NCI-H524 (cell line): ENCODE measurements at regions not wholly inside any gene's neighbourhood (a gene's known extent, or its start where the extent isn't known, plus 50 kb on each side); places are given as distances from the start of the nearest gene placed in this dataset.

ENCODE experiments used
- DNase-seq, 2 experiments: peaks; one replicate each; lab custom pipeline; 2025; lab: John Stamatoyannopoulos, UW

GRCh38 chr12:65624554-65625086 is 199.7 kb upstream of the HMGA2 start:
- DNase-seq, result no peak

GRCh38 chr12:65628061-65628460 is 196.2 kb upstream of the HMGA2 start:
- DNase-seq, result no peak

GRCh38 chr12:65630555-65630954 is 193.7 kb upstream of the HMGA2 start:
- no peak for DNase-seq

- DNase-seq, result no peak
Observed at GRCh38 chr12:65631621-65632111, 192.6 kb upstream of the HMGA2 start.

GRCh38 chr12:65632131-65632855 is 192.0 kb upstream of the HMGA2 start:
- DNase-seq, result no peak

GRCh38 chr12:65634061-65634460 is 190.2 kb upstream of the HMGA2 start:
- DNase-seq, result peak in 1 of 2 experiments; percentile 51

DNA sequence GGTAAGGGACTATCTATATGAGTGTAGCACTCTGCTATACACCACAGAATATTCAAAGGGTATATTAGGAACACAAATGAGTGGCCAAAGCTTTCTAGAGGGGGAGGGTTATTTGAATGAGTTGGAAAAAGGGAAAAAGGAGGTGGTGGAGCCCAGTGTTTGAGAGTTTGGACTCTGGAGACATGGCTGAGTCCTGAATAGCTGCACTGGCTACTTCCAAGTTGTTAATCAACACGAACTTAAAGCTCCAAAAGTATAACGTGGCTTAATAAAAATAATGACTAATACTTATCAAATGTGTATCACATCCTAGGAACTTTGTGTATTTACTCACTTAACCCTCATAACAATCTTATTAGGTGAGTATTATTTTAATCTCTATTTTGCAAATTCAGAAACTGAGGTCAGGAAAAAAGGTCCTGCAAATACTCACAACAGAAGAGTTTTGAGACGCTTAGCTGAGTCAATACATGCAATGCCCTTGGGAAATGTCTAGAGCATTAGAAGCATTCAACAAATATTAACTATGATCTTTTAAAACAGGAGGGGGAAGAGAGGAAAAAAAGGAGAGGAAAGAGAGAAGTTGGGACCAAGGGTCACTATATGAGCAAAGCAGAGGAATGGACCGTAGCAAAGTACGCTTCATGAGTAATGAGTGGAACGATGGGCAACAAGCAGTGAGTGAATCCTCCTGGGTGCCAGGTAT is 189.5 kb upstream of the HMGA2 start:
- no peak for DNase-seq

- DNase-seq, result no peak
Observed at GRCh38 chr12:65636436-65636835, 187.8 kb upstream of the HMGA2 start.

DNA sequence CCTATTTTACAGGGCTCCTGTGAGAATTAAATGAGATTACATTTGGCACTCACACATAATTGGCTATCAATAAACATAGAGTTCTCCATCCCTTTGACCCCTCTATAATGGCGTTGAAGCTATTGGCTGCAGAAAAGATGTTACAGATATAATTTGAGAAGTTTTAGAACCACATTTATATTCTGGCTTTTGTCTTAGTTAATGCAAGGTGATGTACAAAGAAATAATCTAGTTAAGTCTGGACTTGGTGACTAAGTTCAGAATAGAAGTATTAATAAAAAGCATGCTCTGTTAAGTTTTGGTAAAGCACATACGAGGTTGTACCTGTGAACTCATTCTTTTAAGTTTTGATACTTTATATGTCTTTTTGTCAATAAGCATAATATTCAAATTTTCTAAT is 187.1 kb upstream of the HMGA2 start:
- DNase-seq, result no peak

- peak in 1 of 2 experiments; percentile 1 for DNase-seq
Observed at GRCh38 chr12:65637774-65638173, 186.5 kb upstream of the HMGA2 start.

DNA sequence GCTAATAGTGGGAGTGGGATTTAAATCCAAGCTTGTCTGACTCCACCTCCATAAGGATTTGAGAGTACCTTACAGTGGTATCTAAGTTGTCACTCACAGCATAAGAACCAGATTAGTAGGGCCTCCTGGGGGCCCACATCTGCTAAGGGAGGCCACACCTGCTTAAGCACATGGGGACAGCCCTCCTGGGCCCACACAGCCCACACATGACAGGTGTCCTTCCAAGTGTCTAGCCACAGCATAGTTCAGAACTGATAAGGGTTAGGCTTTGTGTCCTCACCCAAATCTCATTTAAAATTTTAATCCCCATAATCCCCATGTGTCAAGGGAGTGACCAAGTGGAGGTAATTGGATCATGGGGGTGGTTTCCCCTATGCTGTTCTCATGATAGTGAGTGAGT is 186.0 kb upstream of the HMGA2 start:
- DNase-seq, result peak; percentile 93 to 98

- no peak for DNase-seq
Observed at GRCh38 chr12:65640489-65640901, 183.8 kb upstream of the HMGA2 start.

GRCh38 chr12:65642061-65642661 is 182.1 kb upstream of the HMGA2 start:
- peak in 1 of 2 experiments; percentile 23 for DNase-seq

GRCh38 chr12:65643171-65643570 is 181.1 kb upstream of the HMGA2 start:
- DNase-seq, result no peak

DNA sequence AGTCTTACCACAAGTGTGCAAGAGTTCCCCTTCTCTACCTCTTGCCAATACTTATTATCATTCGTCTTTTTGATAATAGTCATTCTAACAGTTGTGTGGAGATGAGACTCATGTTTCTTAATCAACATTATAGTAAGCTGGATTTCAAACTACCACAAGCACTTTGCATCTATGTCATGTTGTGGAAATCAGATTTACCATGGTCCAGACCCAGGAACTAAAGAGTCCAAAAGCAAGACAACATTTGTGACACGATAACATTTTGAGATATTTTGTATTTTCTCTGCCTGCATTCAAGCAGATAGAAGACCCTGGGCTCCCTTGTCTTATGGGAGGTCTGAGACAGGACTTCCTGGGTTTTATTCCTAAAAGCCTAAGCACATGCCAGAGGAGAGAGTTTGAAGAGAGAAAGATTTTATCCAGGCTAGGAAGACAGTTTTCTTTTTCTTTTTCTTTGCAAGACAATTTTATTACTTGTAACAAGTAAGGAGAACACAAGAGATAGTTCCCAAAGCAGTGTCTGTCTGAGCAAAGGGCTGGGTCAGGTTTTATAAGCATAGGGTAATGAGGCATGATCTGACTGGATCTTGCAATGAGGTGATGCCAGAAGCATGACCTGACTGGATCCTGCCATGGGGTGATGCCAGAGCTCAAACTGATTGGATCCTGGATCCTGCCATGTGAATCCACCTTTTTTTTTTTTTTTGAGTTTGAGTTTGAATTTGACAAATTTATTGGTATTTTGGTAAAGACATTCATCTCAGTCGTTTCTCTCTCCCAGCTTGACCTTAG is 180.5 kb upstream of the HMGA2 start:
- no peak for DNase-seq

GRCh38 chr12:65646127-65646643 is 178.1 kb upstream of the HMGA2 start:
- no peak for DNase-seq

DNA sequence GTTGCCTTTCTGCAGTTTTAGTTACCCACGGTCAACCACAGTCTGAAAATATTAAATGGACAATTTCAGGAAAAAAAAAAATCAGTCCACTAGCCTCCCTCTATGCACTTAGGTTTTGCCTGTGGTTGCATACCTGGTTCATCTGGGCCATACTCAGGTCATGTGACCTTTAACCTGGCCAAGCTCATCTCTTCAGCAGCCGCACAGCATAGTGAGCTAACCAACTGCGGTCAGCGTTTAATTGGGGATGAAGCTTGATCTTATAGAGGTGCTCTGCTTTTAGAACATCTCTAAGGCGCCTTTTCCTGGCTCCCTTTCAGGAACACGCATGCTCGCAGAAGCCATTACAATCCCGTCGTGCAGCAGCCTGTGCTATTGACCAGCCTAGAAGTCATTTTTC is 177.2 kb upstream of the HMGA2 start:
- no peak for DNase-seq

GRCh38 chr12:65648461-65648860 is 175.8 kb upstream of the HMGA2 start:
- DNase-seq, result no peak

DNA sequence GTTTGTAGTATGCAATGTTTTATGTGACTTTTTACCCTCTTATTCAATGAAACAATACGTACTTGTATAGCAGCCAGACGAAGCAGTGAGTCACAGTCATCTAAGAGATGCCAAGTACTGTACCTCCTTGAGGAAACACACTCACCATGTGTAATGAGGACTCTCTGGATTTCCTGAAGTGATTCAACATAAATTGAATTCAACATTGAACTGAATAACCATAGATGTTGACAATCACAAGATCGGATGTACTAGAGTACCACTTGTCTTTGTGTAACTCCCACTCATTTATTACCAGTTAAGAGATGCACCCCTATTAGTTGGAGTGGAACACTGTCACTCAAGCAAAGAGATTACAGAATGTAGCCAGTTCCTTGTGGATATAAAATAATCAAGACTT is 175.2 kb upstream of the HMGA2 start:
- no peak for DNase-seq

GRCh38 chr12:65651060-65651459 is 173.2 kb upstream of the HMGA2 start:
- DNase-seq, result no peak

GRCh38 chr12:65653321-65653720 is 171.0 kb upstream of the HMGA2 start:
- no peak for DNase-seq
